ENCODE measurements at regions not wholly inside any gene's neighbourhood (a gene's known extent, or its start where the extent isn't known, plus 50 kb on each side); places are given as distances from the start of the nearest gene placed in this dataset.

DNA sequence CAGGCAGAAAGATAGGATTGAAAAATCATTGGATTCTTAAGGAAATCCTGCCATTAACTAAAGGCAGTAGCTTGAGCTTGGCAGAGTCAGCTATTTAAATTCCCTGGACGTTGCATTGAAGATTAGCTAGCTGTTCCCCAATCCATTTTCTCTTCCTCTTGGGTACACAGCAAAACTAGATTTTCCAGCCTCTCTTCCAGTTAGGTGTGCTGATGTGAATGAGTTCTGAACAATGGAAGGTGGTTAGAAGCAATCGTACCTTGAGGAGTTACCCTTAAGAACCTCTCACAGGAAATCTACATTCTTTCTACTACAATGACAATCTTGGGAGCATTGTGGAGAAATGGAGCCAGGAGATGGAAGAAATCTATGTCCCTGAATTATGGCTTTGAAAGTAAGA lies 383.2 kb upstream of the TBL1XR1 start:
- TF ChIP-seq, protein P1, sequence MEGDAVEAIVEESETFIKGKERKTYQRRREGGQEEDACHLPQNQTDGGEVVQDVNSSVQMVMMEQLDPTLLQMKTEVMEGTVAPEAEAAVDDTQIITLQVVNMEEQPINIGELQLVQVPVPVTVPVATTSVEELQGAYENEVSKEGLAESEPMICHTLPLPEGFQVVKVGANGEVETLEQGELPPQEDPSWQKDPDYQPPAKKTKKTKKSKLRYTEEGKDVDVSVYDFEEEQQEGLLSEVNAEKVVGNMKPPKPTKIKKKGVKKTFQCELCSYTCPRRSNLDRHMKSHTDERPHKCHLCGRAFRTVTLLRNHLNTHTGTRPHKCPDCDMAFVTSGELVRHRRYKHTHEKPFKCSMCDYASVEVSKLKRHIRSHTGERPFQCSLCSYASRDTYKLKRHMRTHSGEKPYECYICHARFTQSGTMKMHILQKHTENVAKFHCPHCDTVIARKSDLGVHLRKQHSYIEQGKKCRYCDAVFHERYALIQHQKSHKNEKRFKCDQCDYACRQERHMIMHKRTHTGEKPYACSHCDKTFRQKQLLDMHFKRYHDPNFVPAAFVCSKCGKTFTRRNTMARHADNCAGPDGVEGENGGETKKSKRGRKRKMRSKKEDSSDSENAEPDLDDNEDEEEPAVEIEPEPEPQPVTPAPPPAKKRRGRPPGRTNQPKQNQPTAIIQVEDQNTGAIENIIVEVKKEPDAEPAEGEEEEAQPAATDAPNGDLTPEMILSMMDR (conservative IDR thresholded peaks at IDR 0.05; ENCODE audit: low read depth, low read length), result no peak
- no peak for TF ChIP-seq EZH2 (IDR thresholded peaks at IDR 0.05; ENCODE audit: low read length, unreplicated experiment)
- no peak for TF ChIP-seq EZH2phosphoT487 (IDR thresholded peaks at IDR 0.05; ENCODE audit: borderline replicate concordance, low read length)

Data from PC-3 (cell line).